ACC112 (cell line): ENCODE measurements at regions not wholly inside any gene's neighbourhood (a gene's known extent, or its start where the extent isn't known, plus 50 kb on each side); places are given as distances from the start of the nearest gene placed in this dataset.
"Not testable (repeated sequence)": the region's sequence is repeated elsewhere in the genome, so short reads cannot be mapped to it uniquely, and the experiment has no call there.

Source experiments
- H2AFZ ChIP-seq: fragments of 200-600 bp; sonication (generic); one replicate; pipeline ENCODE4 v1.6.0; 2017; ENCODE audit warnings: antibody characterized with exemption, low read length; ENCODE audit not compliant: unreplicated experiment
- H3K27ac ChIP-seq: fragments of 200-600 bp; sonication (generic); 2 replicates; pipeline ENCODE4 v1.5.1; 2014; ENCODE audit warnings: low read depth, mild to moderate bottlenecking, antibody characterized with exemption, low read length, moderate library complexity
- H3K27me3 ChIP-seq: fragments of 200-600 bp; sonication (generic); 2 replicates; pipeline ENCODE4 v1.6.1; 2014; ENCODE audit warnings: mild to moderate bottlenecking, antibody characterized with exemption, low read length, moderate library complexity, mixed read lengths; ENCODE audit not compliant: insufficient read depth
- H3K36me3 ChIP-seq: fragments of 200-600 bp; sonication (generic); 2 replicates; pipeline ENCODE4 v1.6.1; 2016; ENCODE audit warnings: mild to moderate bottlenecking, antibody characterized with exemption, low read length, moderate library complexity, mixed read lengths; ENCODE audit not compliant: insufficient read depth
- H3K4me1 ChIP-seq: fragments of 200-600 bp; sonication (generic); one replicate; pipeline ENCODE4 v1.6.1; 2016; ENCODE audit warnings: low read length, mixed read lengths; ENCODE audit not compliant: insufficient read depth, unreplicated experiment, control insufficient read depth
- H3K4me3 ChIP-seq: fragments of 200-600 bp; sonication (generic); 2 replicates; pipeline ENCODE4 v1.5.1; 2014; ENCODE audit warnings: mild to moderate bottlenecking, low read depth, low read length
- H3K79me2 ChIP-seq: fragments of 200-600 bp; sonication (generic); one replicate; pipeline ENCODE4 v1.6.0; 2016; ENCODE audit warnings: low read length; ENCODE audit not compliant: control insufficient read depth, unreplicated experiment, insufficient read depth

- H3K79me2 ChIP-seq, result no peaks in the 10 kb centered on the region
- H3K27ac ChIP-seq, result no peak overlapping the region
- H3K4me3 ChIP-seq, result no peak overlapping the region
- no peak overlapping the region for H2AFZ ChIP-seq
- H3K27me3 ChIP-seq, result no peaks in the 10 kb centered on the region
- H3K36me3 ChIP-seq, result no peaks in the 10 kb centered on the region
- H3K4me1 ChIP-seq, result no peaks in the 10 kb centered on the region
Observed at GRCh38 chr4:1572010-1572385, 112.1 kb downstream of the FAM53A start.

GRCh38 chr4:1571165-1572009 lies 112.7 kb downstream of the FAM53A start:
- Histone ChIP-seq H3K79me2 (no peaks in the 10 kb centered on the region), H3K27me3 (no peaks in the 10 kb centered on the region), H3K27ac (no peak overlapping the region), H3K4me3 (no peak overlapping the region), H3K4me1 (no peaks in the 10 kb centered on the region), H2AFZ (no peak overlapping the region), H3K36me3 (no peaks in the 10 kb centered on the region)

GRCh38 chr4:1570291-1571164 lies 113.6 kb downstream of the FAM53A start:
- no peaks in the 10 kb centered on the region for H3K36me3 ChIP-seq
- H3K79me2 ChIP-seq, result no peaks in the 10 kb centered on the region
- no peak overlapping the region for H3K27ac ChIP-seq
- no peak overlapping the region for H3K4me3 ChIP-seq
- no peaks in the 10 kb centered on the region for H3K4me1 ChIP-seq
- H3K27me3 ChIP-seq, result no peaks in the 10 kb centered on the region
- H2AFZ ChIP-seq, result no peak overlapping the region

GRCh38 chr4:1569461-1570151 lies 114.5 kb downstream of the FAM53A start:
- Histone ChIP-seq H3K27me3 (0 out of 2 replicates have a peak, but pooled peaks cover 6% of the 10 kb centered on the region), H3K79me2 (no peaks in the 10 kb centered on the region), H3K36me3 (no peaks in the 10 kb centered on the region), H3K4me1 (no peaks in the 10 kb centered on the region), H3K27ac (no peak overlapping the region), H2AFZ (no peak overlapping the region), H3K4me3 (no peak overlapping the region)

- H3K79me2 ChIP-seq, result no peaks in the 10 kb centered on the region
- no peak overlapping the region for H3K4me3 ChIP-seq
- H3K4me1 ChIP-seq, result no peaks in the 10 kb centered on the region
- no peaks in the 10 kb centered on the region for H3K36me3 ChIP-seq
- no peak overlapping the region for H2AFZ ChIP-seq
- no peak overlapping the region for H3K27ac ChIP-seq
- H3K27me3 ChIP-seq, result peaks cover 8% of the 10 kb centered on the region; the same call in 1 of the 2 replicates
Observed at GRCh38 chr4:1568855-1569460, 115.2 kb downstream of the FAM53A start.

GRCh38 chr4:1567808-1568581 lies 116.1 kb downstream of the FAM53A start:
- Histone ChIP-seq H3K4me1 (no peaks in the 10 kb centered on the region), H3K79me2 (no peaks in the 10 kb centered on the region), H2AFZ (no peak overlapping the region)

GRCh38 chr4:1567519-1567807 lies 116.7 kb downstream of the FAM53A start:
- H3K4me1 ChIP-seq, result no peaks in the 10 kb centered on the region
- H3K79me2 ChIP-seq, result no peaks in the 10 kb centered on the region
- no peak overlapping the region for H2AFZ ChIP-seq
- H3K36me3 ChIP-seq, result no peaks in the 10 kb centered on the region
- no peak overlapping the region for H3K27ac ChIP-seq
- no peak overlapping the region for H3K4me3 ChIP-seq
- H3K27me3 ChIP-seq, result peaks cover 21% of the 10 kb centered on the region

More at GRCh38 chr4:1567808-1568581, 116.1 kb downstream of the FAM53A start:
- Histone ChIP-seq H3K4me3 (no peak overlapping the region), H3K27me3 (peaks cover 15% of the 10 kb centered on the region; the same call in 1 of the 2 replicates), H3K36me3 (no peaks in the 10 kb centered on the region), H3K27ac (no peak overlapping the region)

GRCh38 chr4:1566838-1567518 lies 117.1 kb downstream of the FAM53A start:
- Histone ChIP-seq H3K27me3 (peaks cover 25% of the 10 kb centered on the region), H3K27ac (no peak overlapping the region), H3K4me1 (no peaks in the 10 kb centered on the region), H3K4me3 (no peak overlapping the region), H2AFZ (no peak overlapping the region), H3K79me2 (no peaks in the 10 kb centered on the region), H3K36me3 (no peaks in the 10 kb centered on the region)

GRCh38 chr4:1566301-1566837 lies 117.7 kb downstream of the FAM53A start:
- peaks cover 32% of the 10 kb centered on the region for H3K27me3 ChIP-seq
- H3K4me3 ChIP-seq, H2AFZ ChIP-seq, H3K79me2 ChIP-seq, H3K36me3 ChIP-seq, H3K27ac ChIP-seq, H3K4me1 ChIP-seq: not testable (repeated sequence)
